Fibroblast of lung (primary cell): ENCODE measurements at regions not wholly inside any gene's neighbourhood (a gene's known extent, or its start where the extent isn't known, plus 50 kb on each side); places are given as distances from the start of the nearest gene placed in this dataset.

Experiments
- DNase-seq, 2 donors: peaks; one replicate each; pipeline versions ENCODE4 v3.0.0 to v3.0.0-alpha.2; 2010; ENCODE audit warnings: low read depth in 2 of 2
- H2AFZ ChIP-seq: 2 replicates; pipeline ENCODE4 v1.5.1; 2012; ENCODE audit warnings: low read length, control low read depth, inconsistent platforms
- H3K27ac ChIP-seq: 2 replicates; pipeline ENCODE4 v1.5.1; 2011; ENCODE audit warnings: low read length, control low read depth; ENCODE audit not compliant: insufficient read depth
- H3K27me3 ChIP-seq: 2 replicates; pipeline ENCODE4 v1.5.1; 2011; ENCODE audit warnings: mild to moderate bottlenecking, low read length; ENCODE audit not compliant: control insufficient read depth, insufficient read depth
- H3K36me3 ChIP-seq: 2 replicates; pipeline ENCODE4 v1.5.1; 2011; ENCODE audit warnings: low read length; ENCODE audit not compliant: control insufficient read depth, insufficient read depth
- H3K4me1 ChIP-seq: 2 replicates; pipeline ENCODE4 v1.5.1; 2011; ENCODE audit warnings: low read length; ENCODE audit not compliant: control insufficient read depth, insufficient read depth; ENCODE audit errors: extremely low read depth
- H3K4me2 ChIP-seq: 2 replicates; pipeline ENCODE4 v1.5.1; 2011; ENCODE audit warnings: low read length, control low read depth; ENCODE audit not compliant: insufficient read depth; ENCODE audit errors: extremely low read depth
- H3K4me3 ChIP-seq, 4 experiments: fragments of 200-600 bp in 1 of 4; sonication (generic) in 1 of 4; replicated peaks in 1 of 4; 2 replicates each; pipeline ENCODE4 v1.5.1; 2011 to 2016; ENCODE audit warnings: low read length in 4 of 4, low read depth in 3 of 4, mild to moderate bottlenecking in 3 of 4, control low read depth in 2 of 4, inconsistent platforms in 1 of 4, mixed read lengths in 1 of 4; ENCODE audit not compliant: insufficient read depth in 1 of 4; ENCODE audit errors: control extremely low read depth in 1 of 4
- H3K79me2 ChIP-seq: 2 replicates; pipeline ENCODE4 v1.5.1; 2012; ENCODE audit warnings: mild to moderate bottlenecking, low read length, inconsistent platforms; ENCODE audit not compliant: control insufficient read depth, insufficient read depth
- H3K9ac ChIP-seq: 2 replicates; pipeline ENCODE4 v1.5.1; 2011; ENCODE audit warnings: mild to moderate bottlenecking, low read length, control low read depth; ENCODE audit not compliant: insufficient read depth
- H3K9me3 ChIP-seq: 2 replicates; pipeline ENCODE4 v1.5.1; 2012; ENCODE audit warnings: low read depth, low read length; ENCODE audit not compliant: control insufficient read depth, insufficient read depth
- H4K20me1 ChIP-seq: 2 replicates; pipeline ENCODE4 v1.5.1; 2011; ENCODE audit warnings: low read length; ENCODE audit not compliant: control insufficient read depth, insufficient read depth; ENCODE audit errors: extremely low read depth
- EZH2 ChIP-seq: IDR thresholded peaks from 2 replicates; pipeline ENCODE4 v1.5.1; 2012; ENCODE audit warnings: low read length, control low read depth, mild to moderate bottlenecking; ENCODE audit errors: missing control alignments
- TF ChIP-seq, protein P1 (sequence below), 2 donors: IDR thresholded peaks in 1 of 2; conservative IDR thresholded peaks in 1 of 2; 1 replicate in 1 of 2; 2 replicates in 1 of 2; pipeline ENCODE4 v1.5.1; 2011 to 2012; ENCODE audit warnings: low read length in 2 of 2, control low read depth in 1 of 2, inconsistent platforms in 1 of 2, low read depth in 1 of 2, mild to moderate bottlenecking in 1 of 2

GRCh38 chr1:222461941-222462340, 86.0 kb downstream of the HHIPL2 start:
- TF ChIP-seq EZH2 = no peak
- TF ChIP-seq, protein P1, sequence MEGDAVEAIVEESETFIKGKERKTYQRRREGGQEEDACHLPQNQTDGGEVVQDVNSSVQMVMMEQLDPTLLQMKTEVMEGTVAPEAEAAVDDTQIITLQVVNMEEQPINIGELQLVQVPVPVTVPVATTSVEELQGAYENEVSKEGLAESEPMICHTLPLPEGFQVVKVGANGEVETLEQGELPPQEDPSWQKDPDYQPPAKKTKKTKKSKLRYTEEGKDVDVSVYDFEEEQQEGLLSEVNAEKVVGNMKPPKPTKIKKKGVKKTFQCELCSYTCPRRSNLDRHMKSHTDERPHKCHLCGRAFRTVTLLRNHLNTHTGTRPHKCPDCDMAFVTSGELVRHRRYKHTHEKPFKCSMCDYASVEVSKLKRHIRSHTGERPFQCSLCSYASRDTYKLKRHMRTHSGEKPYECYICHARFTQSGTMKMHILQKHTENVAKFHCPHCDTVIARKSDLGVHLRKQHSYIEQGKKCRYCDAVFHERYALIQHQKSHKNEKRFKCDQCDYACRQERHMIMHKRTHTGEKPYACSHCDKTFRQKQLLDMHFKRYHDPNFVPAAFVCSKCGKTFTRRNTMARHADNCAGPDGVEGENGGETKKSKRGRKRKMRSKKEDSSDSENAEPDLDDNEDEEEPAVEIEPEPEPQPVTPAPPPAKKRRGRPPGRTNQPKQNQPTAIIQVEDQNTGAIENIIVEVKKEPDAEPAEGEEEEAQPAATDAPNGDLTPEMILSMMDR (conservative IDR thresholded peaks at IDR 0.05 in 1 of 2, IDR thresholded peaks at IDR 0.05 in 1 of 2; ENCODE audit: low read depth in 1 of 2, low read length in 2 of 2) = no peak
- DNase-seq = no peak

GRCh38 chr1:222459652-222460051, 88.3 kb downstream of the HHIPL2 start:
- DNase-seq = no peak
- H3K9ac ChIP-seq = no peak overlapping the region
- H3K4me3 ChIP-seq = no peak overlapping the region
- TF ChIP-seq EZH2 = no peak
- TF ChIP-seq, protein P1 (conservative IDR thresholded peaks at IDR 0.05 in 1 of 2, IDR thresholded peaks at IDR 0.05 in 1 of 2; ENCODE audit: low read depth in 1 of 2, low read length in 2 of 2) = no peak
- H3K4me1 ChIP-seq = peaks cover 4% of the 10 kb centered on the region
- no peak overlapping the region for H3K4me2 ChIP-seq
- H2AFZ ChIP-seq = no peak overlapping the region
- H3K79me2 ChIP-seq = no peaks in the 10 kb centered on the region
- no peaks in the 10 kb centered on the region for H3K27me3 ChIP-seq
- H3K27ac ChIP-seq = no peak overlapping the region
- H4K20me1 ChIP-seq = no peaks in the 10 kb centered on the region
- H3K36me3 ChIP-seq = no peaks in the 10 kb centered on the region
- no peaks in the 10 kb centered on the region for H3K9me3 ChIP-seq

More at GRCh38 chr1:222461941-222462340, 86.0 kb downstream of the HHIPL2 start:
- H3K9me3 ChIP-seq = no peaks in the 10 kb centered on the region
- no peaks in the 10 kb centered on the region for H3K36me3 ChIP-seq
- no peaks in the 10 kb centered on the region for H3K27me3 ChIP-seq
- H3K4me2 ChIP-seq = no peak overlapping the region
- H2AFZ ChIP-seq = no peak overlapping the region
- H3K9ac ChIP-seq = no peak overlapping the region
- H3K4me1 ChIP-seq = peaks cover 2% of the 10 kb centered on the region
- H3K27ac ChIP-seq = no peak overlapping the region
- H3K4me3 ChIP-seq = no peak overlapping the region
- H3K79me2 ChIP-seq = no peaks in the 10 kb centered on the region
- H4K20me1 ChIP-seq = no peaks in the 10 kb centered on the region

DNA sequence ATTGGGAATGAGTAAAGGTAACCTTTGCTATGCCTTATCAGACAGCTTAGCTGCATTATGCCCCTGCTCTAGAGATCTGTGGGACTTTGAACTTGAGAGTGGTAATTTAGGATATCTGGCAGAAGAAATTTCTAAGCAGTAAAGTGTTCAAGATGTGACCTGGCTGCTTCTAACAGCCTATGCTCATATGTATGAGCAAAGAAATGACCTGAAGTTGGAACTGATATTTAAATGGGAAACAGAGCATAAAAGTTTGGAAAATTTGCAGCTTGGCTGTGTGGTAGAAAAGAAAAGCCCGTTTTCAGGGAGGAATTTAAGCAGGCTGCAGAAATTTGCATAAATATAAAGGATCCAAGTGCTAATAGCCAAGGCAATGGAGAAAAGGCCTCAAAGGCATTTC, 90.4 kb downstream of the HHIPL2 start:
- DNase-seq = no peak
- Histone ChIP-seq H3K4me2 (no peak overlapping the region), H3K27me3 (no peaks in the 10 kb centered on the region), H4K20me1 (no peaks in the 10 kb centered on the region), H3K36me3 (no peaks in the 10 kb centered on the region), H3K9me3 (no peaks in the 10 kb centered on the region), H3K9ac (no peak overlapping the region), H3K79me2 (no peaks in the 10 kb centered on the region), H3K4me1 (peaks cover 6% of the 10 kb centered on the region), H2AFZ (no peak overlapping the region), H3K27ac (no peak overlapping the region), H3K4me3 (no peak overlapping the region)
- TF ChIP-seq, protein P1 (conservative IDR thresholded peaks at IDR 0.05 in 1 of 2, IDR thresholded peaks at IDR 0.05 in 1 of 2; ENCODE audit: low read depth in 1 of 2, low read length in 2 of 2) = no peak
- no peak for TF ChIP-seq EZH2
